ENCODE measurements at regions not wholly inside any gene's neighbourhood (a gene's known extent, or its start where the extent isn't known, plus 50 kb on each side); places are given as distances from the start of the nearest gene placed in this dataset.

DNA sequence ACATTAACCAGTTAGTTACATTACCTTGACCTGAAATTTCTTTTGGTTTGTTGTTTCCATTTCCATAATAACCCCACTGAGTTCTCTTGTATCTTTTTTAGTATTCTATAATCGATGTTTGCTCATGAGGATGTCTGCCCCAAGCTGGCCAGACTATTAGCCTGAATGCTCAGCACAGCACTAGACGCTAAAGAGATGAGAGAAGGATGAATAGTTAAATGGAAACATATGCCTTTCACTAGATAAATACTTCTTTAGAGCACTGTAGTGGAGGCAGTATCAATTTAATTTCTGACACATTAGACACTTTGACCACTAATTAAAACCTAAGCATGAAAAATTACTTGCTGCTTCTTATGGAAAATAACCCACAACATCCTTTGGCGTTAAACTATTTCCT, 654.9 kb upstream of the KCNMB2 start:
- Histone ChIP-seq H3K36me3 (ENCODE audit: insufficient read depth, low read length) (no peaks in the 10 kb centered on the region), H2AFZ (ENCODE audit: low read depth, low read length) (no peak overlapping the region), H3K4me2 (ENCODE audit: low read length) (no peak overlapping the region), H3K27me3 (ENCODE audit: insufficient read depth, low read depth, low read length) (no peaks in the 10 kb centered on the region), H3K9me3 (ENCODE audit: low read length) (no peaks in the 10 kb centered on the region), H3K79me2 (replicated peaks; ENCODE audit: insufficient read depth, low read length) (no peaks in the 10 kb centered on the region), H4K20me1 (ENCODE audit: insufficient read depth) (no peaks in the 10 kb centered on the region), H3F3A (ENCODE audit: insufficient read depth, low read length, poor library complexity, severe bottlenecking) (no peaks in the 10 kb centered on the region), H3K9me2 (ENCODE audit: insufficient read depth, low read length) (no peaks in the 10 kb centered on the region), H3K27ac (ENCODE audit: low read length) (no peak overlapping the region), H3K4me3 (ENCODE audit: low read length) (no peak overlapping the region), H3K9ac (ENCODE audit: low read length) (no peak overlapping the region)
- TF ChIP-seq EZH2 (IDR thresholded peaks at IDR 0.05; ENCODE audit: borderline replicate concordance, insufficient read depth, low read length, poor library complexity, severe bottlenecking) (no peak), POLR2AphosphoS5 (IDR thresholded peaks at IDR 0.05) (no peak), SMC3 (conservative IDR thresholded peaks at IDR 0.05; ENCODE audit: poor library complexity) (no peak), RAD21 (conservative IDR thresholded peaks at IDR 0.05) (no peak), EP300 (conservative IDR thresholded peaks at IDR 0.05; ENCODE audit: poor library complexity, severe bottlenecking) (no peak), MXI1 (conservative IDR thresholded peaks at IDR 0.05; ENCODE audit: poor library complexity, severe bottlenecking) (no peak), REST (IDR thresholded peaks at IDR 0.05; ENCODE audit: borderline replicate concordance) (no peak), TAF1 (IDR thresholded peaks at IDR 0.05; ENCODE audit: low read depth) (no peak)
- TF ChIP-seq, protein P1, sequence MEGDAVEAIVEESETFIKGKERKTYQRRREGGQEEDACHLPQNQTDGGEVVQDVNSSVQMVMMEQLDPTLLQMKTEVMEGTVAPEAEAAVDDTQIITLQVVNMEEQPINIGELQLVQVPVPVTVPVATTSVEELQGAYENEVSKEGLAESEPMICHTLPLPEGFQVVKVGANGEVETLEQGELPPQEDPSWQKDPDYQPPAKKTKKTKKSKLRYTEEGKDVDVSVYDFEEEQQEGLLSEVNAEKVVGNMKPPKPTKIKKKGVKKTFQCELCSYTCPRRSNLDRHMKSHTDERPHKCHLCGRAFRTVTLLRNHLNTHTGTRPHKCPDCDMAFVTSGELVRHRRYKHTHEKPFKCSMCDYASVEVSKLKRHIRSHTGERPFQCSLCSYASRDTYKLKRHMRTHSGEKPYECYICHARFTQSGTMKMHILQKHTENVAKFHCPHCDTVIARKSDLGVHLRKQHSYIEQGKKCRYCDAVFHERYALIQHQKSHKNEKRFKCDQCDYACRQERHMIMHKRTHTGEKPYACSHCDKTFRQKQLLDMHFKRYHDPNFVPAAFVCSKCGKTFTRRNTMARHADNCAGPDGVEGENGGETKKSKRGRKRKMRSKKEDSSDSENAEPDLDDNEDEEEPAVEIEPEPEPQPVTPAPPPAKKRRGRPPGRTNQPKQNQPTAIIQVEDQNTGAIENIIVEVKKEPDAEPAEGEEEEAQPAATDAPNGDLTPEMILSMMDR (IDR thresholded peaks at IDR 0.05; ENCODE audit: poor library complexity, severe bottlenecking), result no peak

DNA sequence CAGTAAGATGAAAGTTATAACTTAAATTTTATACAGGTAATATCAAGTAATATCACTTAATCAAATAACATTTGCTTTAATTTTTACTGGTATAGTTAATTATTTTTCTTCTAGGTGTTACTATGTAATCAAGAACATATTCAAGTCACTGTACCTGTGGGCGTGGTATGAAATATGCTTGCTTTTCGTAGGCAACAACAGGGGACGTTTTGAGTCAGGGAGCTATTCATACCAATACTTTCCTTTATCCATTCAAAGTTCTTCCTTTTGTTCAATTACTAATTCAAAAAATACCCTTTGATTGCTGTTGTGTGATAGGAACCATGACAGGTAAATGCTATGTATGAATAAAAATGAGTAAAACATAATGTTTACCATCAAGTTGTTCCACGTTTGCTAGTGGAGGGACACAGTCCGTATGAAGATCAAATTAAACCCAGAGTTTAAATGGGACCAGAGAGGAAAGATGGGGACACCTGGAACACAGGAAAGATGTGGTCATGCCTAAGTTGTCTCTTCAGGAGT, 654.0 kb upstream of the KCNMB2 start:
- no peaks in the 10 kb centered on the region for H4K20me1 ChIP-seq (ENCODE audit: insufficient read depth)
- no peaks in the 10 kb centered on the region for H3K36me3 ChIP-seq (ENCODE audit: insufficient read depth, low read length)
- H3K9ac ChIP-seq (ENCODE audit: low read length), result no peak overlapping the region
- TF ChIP-seq SMC3 (conservative IDR thresholded peaks at IDR 0.05; ENCODE audit: poor library complexity), result no peak
- TF ChIP-seq MXI1 (conservative IDR thresholded peaks at IDR 0.05; ENCODE audit: poor library complexity, severe bottlenecking), result no peak
- no peak for TF ChIP-seq EP300 (conservative IDR thresholded peaks at IDR 0.05; ENCODE audit: poor library complexity, severe bottlenecking)
- TF ChIP-seq, protein P1 (IDR thresholded peaks at IDR 0.05; ENCODE audit: poor library complexity, severe bottlenecking), result no peak
- TF ChIP-seq POLR2AphosphoS5 (IDR thresholded peaks at IDR 0.05), result no peak
- TF ChIP-seq TAF1 (IDR thresholded peaks at IDR 0.05; ENCODE audit: low read depth), result no peak
- TF ChIP-seq EZH2 (IDR thresholded peaks at IDR 0.05; ENCODE audit: borderline replicate concordance, insufficient read depth, low read length, poor library complexity, severe bottlenecking), result no peak
- no peak for TF ChIP-seq REST (IDR thresholded peaks at IDR 0.05; ENCODE audit: borderline replicate concordance)
- no peak for TF ChIP-seq RAD21 (conservative IDR thresholded peaks at IDR 0.05)
- no peak overlapping the region for H3K27ac ChIP-seq (ENCODE audit: low read length)
- no peak overlapping the region for H2AFZ ChIP-seq (ENCODE audit: low read depth, low read length)
- no peak overlapping the region for H3K4me2 ChIP-seq (ENCODE audit: low read length)
- H3K27me3 ChIP-seq (ENCODE audit: insufficient read depth, low read depth, low read length), result no peaks in the 10 kb centered on the region
- H3K9me3 ChIP-seq (ENCODE audit: low read length), result no peaks in the 10 kb centered on the region
- no peaks in the 10 kb centered on the region for H3F3A ChIP-seq (ENCODE audit: insufficient read depth, low read length, poor library complexity, severe bottlenecking)
- H3K9me2 ChIP-seq (ENCODE audit: insufficient read depth, low read length), result no peaks in the 10 kb centered on the region
- H3K4me3 ChIP-seq (ENCODE audit: low read length), result no peak overlapping the region
- H3K79me2 ChIP-seq (replicated peaks; ENCODE audit: insufficient read depth, low read length), result no peaks in the 10 kb centered on the region

All from neural cell (in vitro differentiated cells).